B cell (primary cell): ENCODE measurements at regions not wholly inside any gene's neighbourhood (a gene's known extent, or its start where the extent isn't known, plus 50 kb on each side); places are given as distances from the start of the nearest gene placed in this dataset.

Source experiments
- ATAC-seq: fragments of 200-7000 bp; cut with Tn5 transposase; one replicate; pipeline ENCODE4 v1.10.0; 2021; ENCODE audit warnings: low read depth, mild to moderate bottlenecking, moderate number of reproducible peaks, moderate library complexity
- CTCF ChIA-PET: fragments of 350-600 bp; sonication (Branson Sonifier 250); formaldehyde crosslinking; loops from one replicate; lab custom pipeline; 2021; ENCODE audit warnings: antibody characterized with exemption, inconsistent platforms; lab: Charles Lee
- POLR2A ChIA-PET: fragments of 350-600 bp; sonication (Branson Sonifier 250); formaldehyde crosslinking; loops from one replicate; lab custom pipeline; 2021; ENCODE audit warnings: antibody characterized with exemption; lab: Charles Lee
- DNase-seq: peaks from one replicate; pipeline ENCODE4 v3.0.0; 2013
- H2AFZ ChIP-seq: 2 replicates; pipeline ENCODE4 v1.6.1; 2012; ENCODE audit warnings: mild to moderate bottlenecking, low read depth, low read length; ENCODE audit not compliant: insufficient read depth, poor library complexity, severe bottlenecking
- H3K27ac ChIP-seq, 2 donors: 1 replicate in 1 of 2; 2 replicates in 1 of 2; pipeline ENCODE4 v1.5.1; 2012 to 2013; ENCODE audit warnings: low read length in 2 of 2, mild to moderate bottlenecking in 2 of 2, moderate library complexity in 1 of 2
- H3K27me3 ChIP-seq, 4 experiments: fragments of 200-600 bp in 1 of 4; sonication (generic) in 1 of 4; replicated peaks in 1 of 4; 1 replicate in 2 of 4; 2 replicates in 2 of 4; pipeline versions ENCODE4 v1.6.1 to v1.7.0; 2013 to 2016; ENCODE audit warnings: low read length in 3 of 4, mild to moderate bottlenecking in 2 of 4, mixed read lengths in 1 of 4, moderate library complexity in 1 of 4; ENCODE audit not compliant: insufficient read depth in 4 of 4, control insufficient read depth in 3 of 4; ENCODE audit errors: control extremely low read depth in 1 of 4
- H3K36me3 ChIP-seq, 2 experiments: replicated peaks in 1 of 2; 1 replicate in 1 of 2; 2 replicates in 1 of 2; pipeline versions ENCODE4 v1.6.1 to v1.7.1; 2013; ENCODE audit warnings: low read length in 1 of 2; ENCODE audit not compliant: insufficient read depth in 2 of 2, control insufficient read depth in 1 of 2; ENCODE audit errors: control extremely low read depth in 1 of 2, extremely low read depth in 1 of 2
- H3K4me1 ChIP-seq, 2 donors: fragments of 200-600 bp in 1 of 2; sonication (generic) in 1 of 2; 1 replicate in 1 of 2; 2 replicates in 1 of 2; pipeline versions ENCODE4 v1.5.1 to v1.6.1; 2013 to 2017; ENCODE audit warnings: low read length in 2 of 2; ENCODE audit not compliant: control insufficient read depth in 2 of 2, insufficient read depth in 2 of 2
- H3K4me2 ChIP-seq: replicated peaks from 2 replicates; pipeline ENCODE3; 2012; ENCODE audit warnings: mild to moderate bottlenecking, low read depth, low read length; ENCODE audit not compliant: poor library complexity, severe bottlenecking
- H3K4me3 ChIP-seq, 5 experiments: fragments of 200-600 bp in 1 of 5; sonication (generic) in 1 of 5; 1 replicate in 3 of 5; 2 replicates in 2 of 5; pipeline versions ENCODE4 v1.5.1 to v1.7.0; 2011 to 2016; ENCODE audit warnings: low read length in 4 of 5, mild to moderate bottlenecking in 4 of 5, low read depth in 2 of 5, control low read depth in 1 of 5, moderate library complexity in 1 of 5; ENCODE audit not compliant: insufficient read depth in 1 of 5; ENCODE audit errors: control extremely low read depth in 1 of 5, extremely low read depth in 1 of 5
- H3K79me2 ChIP-seq: fragments of 200-600 bp; sonication (generic); one replicate; pipeline ENCODE4 v1.6.0; 2016; ENCODE audit warnings: low read length; ENCODE audit not compliant: control insufficient read depth, insufficient read depth
- H3K9ac ChIP-seq: fragments of 200-600 bp; sonication (generic); 2 replicates; pipeline ENCODE4 v1.6.1; 2017; ENCODE audit warnings: mild to moderate bottlenecking, low read length, moderate library complexity
- H3K9me3 ChIP-seq, 3 donors: one replicate each; pipeline versions ENCODE4 v1.6.1 to v1.7.1; 2013; ENCODE audit warnings: low read length in 2 of 3; ENCODE audit not compliant: control insufficient read depth in 2 of 3, insufficient read depth in 1 of 3; ENCODE audit errors: control extremely low read depth in 1 of 3
- H4K20me1 ChIP-seq: 2 replicates; pipeline ENCODE4 v1.6.0; 2012; ENCODE audit warnings: mild to moderate bottlenecking, low read length; ENCODE audit not compliant: insufficient read depth, control insufficient read depth, poor library complexity, severe bottlenecking
- H3K27ac Mint-ChIP-seq: one replicate; pipeline ENCODE4 v1.8.0; 2021; ENCODE audit warnings: mixed read lengths
- H3K27me3 Mint-ChIP-seq: one replicate; pipeline ENCODE4 v1.8.0; 2021; ENCODE audit warnings: mixed read lengths
- H3K4me1 Mint-ChIP-seq: one replicate; pipeline ENCODE4 v1.8.0; 2021; ENCODE audit warnings: mixed read lengths
- H3K4me3 Mint-ChIP-seq: one replicate; pipeline ENCODE4 v1.8.0; 2021; ENCODE audit warnings: mixed read lengths
- H3K9me3 Mint-ChIP-seq: one replicate; pipeline ENCODE4 v1.8.0; 2022; ENCODE audit warnings: mixed read lengths; ENCODE audit not compliant: insufficient read depth
- CTCF ChIP-seq: fragments of 200-600 bp; IDR thresholded peaks from one replicate; pipeline ENCODE4 v1.8.0; 2022; ENCODE audit warnings: antibody characterized with exemption, mild to moderate bottlenecking
- EZH2 ChIP-seq: IDR thresholded peaks from 2 replicates; pipeline ENCODE4 v1.6.1; 2012; ENCODE audit warnings: borderline replicate concordance, low read depth, mild to moderate bottlenecking, moderate library complexity, low read length; ENCODE audit not compliant: insufficient read depth, poor library complexity, severe bottlenecking
- WGBS: methylation state at CpG from one replicate; pipeline ENCODE4 v1.1.5; 2013; ENCODE audit warnings: missing lambda C conversion rate; ENCODE audit not compliant: insufficient coverage; 5-methylcytosine and 5-hydroxymethylcytosine counted together
- intact Hi-C: fragments of 100-400 bp; cut with micrococcal nuclease; formaldehyde crosslinking; loops from one replicate; pipeline ENCODE4 v1.10.0; 2022

GRCh38 chr5:21665524-21665923 lies 1187.6 kb downstream of the CDH12 start:
- Histone ChIP-seq H3K9me3 (peaks cover 0 to 7% (median 0%) of the 10 kb centered on the region in 3 donors), H3K9ac (no peak overlapping the region), H3K4me3 (no peak overlapping the region), H3K4me1 (no peaks in the 10 kb centered on the region), H3K79me2 (no peaks in the 10 kb centered on the region), H3K36me3 (no peaks in the 10 kb centered on the region), H4K20me1 (no peaks in the 10 kb centered on the region), H3K4me2 (no peak overlapping the region), H3K27me3 (no peaks in the 10 kb centered on the region), H2AFZ (no peak overlapping the region), H3K27ac (no peak overlapping the region)
- peaks cover 8% of the 10 kb centered on the region for H3K9me3 Mint-ChIP-seq
- CTCF ChIA-PET, result no interaction called here
- no peak overlapping the region for H3K27ac Mint-ChIP-seq
- H3K4me1 Mint-ChIP-seq, result no peaks in the 10 kb centered on the region
- WGBS, result no CpG with 5 or more reads among the region's 2 CpGs
- POLR2A ChIA-PET, result no interaction called here
- intact Hi-C loops, result no loop called here
- TF ChIP-seq CTCF (no peak), EZH2 (no peak)
- H3K27me3 Mint-ChIP-seq, result no peaks in the 10 kb centered on the region
- ATAC-seq (no peak), DNase-seq (no peak)
- no peak overlapping the region for H3K4me3 Mint-ChIP-seq

GRCh38 chr5:21663082-21663481 lies 1190.1 kb downstream of the CDH12 start:
- H2AFZ ChIP-seq, result no peak overlapping the region
- ChIA-PET POLR2A (no interaction called here), CTCF (no interaction called here)
- H3K4me1 ChIP-seq, result no peaks in the 10 kb centered on the region
- ATAC-seq (no peak), DNase-seq (no peak)
- Mint-ChIP-seq H3K4me1 (no peaks in the 10 kb centered on the region), H3K27me3 (no peaks in the 10 kb centered on the region), H3K9me3 (peaks cover 11% of the 10 kb centered on the region), H3K27ac (no peak overlapping the region), H3K4me3 (no peak overlapping the region)
- peaks cover 0 to 7% (median 0%) of the 10 kb centered on the region in 3 donors for H3K9me3 ChIP-seq
- no peaks in the 10 kb centered on the region for H3K36me3 ChIP-seq
- H3K4me2 ChIP-seq, result no peak overlapping the region
- no peaks in the 10 kb centered on the region for H3K27me3 ChIP-seq
- no peak overlapping the region for H3K27ac ChIP-seq
- H4K20me1 ChIP-seq, result no peaks in the 10 kb centered on the region
- H3K79me2 ChIP-seq, result no peaks in the 10 kb centered on the region
- H3K4me3 ChIP-seq, result no peak overlapping the region
- 81% methylated on average over 2 of the region's 2 CpGs for WGBS
- no peak for TF ChIP-seq EZH2
- no peak for TF ChIP-seq CTCF
- H3K9ac ChIP-seq, result no peak overlapping the region
- intact Hi-C loops, result no loop called here
